ENCODE measurements at regions not wholly inside any gene's neighbourhood (a gene's known extent, or its start where the extent isn't known, plus 50 kb on each side); places are given as distances from the start of the nearest gene placed in this dataset.

DNA sequence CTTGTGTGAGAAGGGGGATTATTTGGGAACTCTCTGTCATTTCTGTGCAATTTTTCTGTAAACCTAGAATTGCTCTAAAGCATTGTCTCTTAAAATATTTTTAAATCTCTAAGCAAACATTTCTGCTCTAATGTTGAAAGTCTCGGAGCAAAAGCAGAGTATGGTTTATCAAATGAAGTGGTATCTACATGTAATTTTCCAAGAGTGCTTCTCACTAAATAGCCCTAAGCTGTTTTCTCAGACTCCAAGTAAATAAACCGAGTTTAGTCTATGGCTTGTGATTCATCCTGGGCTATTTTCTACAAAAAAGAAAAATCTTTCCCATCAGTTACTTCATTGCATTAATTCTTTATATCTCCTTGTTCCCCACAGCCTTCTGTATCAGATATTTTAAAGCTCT, 90.8 kb downstream of the METTL4 start:
- Histone ChIP-seq H3K79me2 (ENCODE audit: low read length) (no peaks in the 10 kb centered on the region), H3K9ac (ENCODE audit: low read length) (no peak overlapping the region), H3K4me1 (ENCODE audit: low read length) (no peaks in the 10 kb centered on the region), H2AFZ (ENCODE audit: low read depth, low read length) (no peak overlapping the region), H3K4me2 (ENCODE audit: low read length) (no peak overlapping the region), H4K20me1 (ENCODE audit: insufficient read depth, low read length) (no peaks in the 10 kb centered on the region), H3K27ac (ENCODE audit: low read length) (no peak overlapping the region), H3K4me3 (ENCODE audit: low read length) (no peak overlapping the region), H3K36me3 (replicated peaks; ENCODE audit: low read depth, low read length) (no peaks in the 10 kb centered on the region), H3K27me3 (ENCODE audit: low read depth, low read length) (peaks cover 6% of the 10 kb centered on the region), H3K9me3 (ENCODE audit: insufficient read depth, low read length) (no peaks in the 10 kb centered on the region)
- no peak for TF ChIP-seq EZH2phosphoT487 (IDR thresholded peaks at IDR 0.05; ENCODE audit: low read depth)
- TF ChIP-seq, protein P1, sequence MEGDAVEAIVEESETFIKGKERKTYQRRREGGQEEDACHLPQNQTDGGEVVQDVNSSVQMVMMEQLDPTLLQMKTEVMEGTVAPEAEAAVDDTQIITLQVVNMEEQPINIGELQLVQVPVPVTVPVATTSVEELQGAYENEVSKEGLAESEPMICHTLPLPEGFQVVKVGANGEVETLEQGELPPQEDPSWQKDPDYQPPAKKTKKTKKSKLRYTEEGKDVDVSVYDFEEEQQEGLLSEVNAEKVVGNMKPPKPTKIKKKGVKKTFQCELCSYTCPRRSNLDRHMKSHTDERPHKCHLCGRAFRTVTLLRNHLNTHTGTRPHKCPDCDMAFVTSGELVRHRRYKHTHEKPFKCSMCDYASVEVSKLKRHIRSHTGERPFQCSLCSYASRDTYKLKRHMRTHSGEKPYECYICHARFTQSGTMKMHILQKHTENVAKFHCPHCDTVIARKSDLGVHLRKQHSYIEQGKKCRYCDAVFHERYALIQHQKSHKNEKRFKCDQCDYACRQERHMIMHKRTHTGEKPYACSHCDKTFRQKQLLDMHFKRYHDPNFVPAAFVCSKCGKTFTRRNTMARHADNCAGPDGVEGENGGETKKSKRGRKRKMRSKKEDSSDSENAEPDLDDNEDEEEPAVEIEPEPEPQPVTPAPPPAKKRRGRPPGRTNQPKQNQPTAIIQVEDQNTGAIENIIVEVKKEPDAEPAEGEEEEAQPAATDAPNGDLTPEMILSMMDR (IDR thresholded peaks at IDR 0.05; ENCODE audit: low read depth, low read length), result no peak

DNA sequence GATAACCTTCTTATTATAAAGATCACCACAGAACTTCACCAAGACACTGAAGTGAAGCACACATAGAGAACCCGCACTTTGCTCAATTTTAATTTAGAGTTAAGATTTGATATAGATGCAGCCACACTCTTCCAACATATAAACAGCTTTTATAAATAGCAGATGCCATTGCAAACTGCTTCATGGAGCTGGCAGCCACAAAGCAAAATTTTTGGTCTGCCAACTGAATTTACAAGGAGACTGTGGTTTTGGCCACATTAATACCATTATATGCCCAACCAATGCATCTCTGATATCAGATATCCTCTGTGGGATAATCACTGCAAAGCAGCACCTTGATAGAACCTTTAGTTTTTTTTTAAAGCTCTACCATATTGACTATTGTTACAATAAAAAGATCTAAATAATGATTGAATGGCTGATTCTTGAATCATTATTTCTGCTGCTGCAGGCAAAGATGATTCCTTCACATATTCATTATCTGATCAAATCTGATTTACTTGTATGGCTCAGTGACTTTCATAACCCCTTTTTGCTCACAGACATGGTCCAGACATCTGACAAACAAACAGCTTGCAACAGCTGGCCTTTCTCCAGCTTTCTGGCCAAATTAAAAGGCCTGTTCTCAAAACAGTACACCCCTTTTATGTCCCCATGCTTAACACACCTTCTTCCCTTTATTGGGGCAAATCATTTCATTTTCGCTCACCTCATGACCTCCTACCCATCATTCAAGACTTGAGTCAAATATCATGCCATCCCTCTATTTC, 88.4 kb downstream of the METTL4 start:
- Histone ChIP-seq H3K4me1 (ENCODE audit: low read length) (no peaks in the 10 kb centered on the region), H3K4me3 (ENCODE audit: low read length) (no peak overlapping the region), H4K20me1 (ENCODE audit: insufficient read depth, low read length) (no peaks in the 10 kb centered on the region), H3K9me3 (ENCODE audit: insufficient read depth, low read length) (no peaks in the 10 kb centered on the region), H2AFZ (ENCODE audit: low read depth, low read length) (no peak overlapping the region), H3K36me3 (replicated peaks; ENCODE audit: low read depth, low read length) (no peaks in the 10 kb centered on the region), H3K27me3 (ENCODE audit: low read depth, low read length) (peaks cover 11% of the 10 kb centered on the region), H3K4me2 (ENCODE audit: low read length) (no peak overlapping the region), H3K9ac (ENCODE audit: low read length) (no peak overlapping the region), H3K79me2 (ENCODE audit: low read length) (no peaks in the 10 kb centered on the region), H3K27ac (ENCODE audit: low read length) (no peak overlapping the region)
- TF ChIP-seq EZH2phosphoT487 (IDR thresholded peaks at IDR 0.05; ENCODE audit: low read depth), result no peak
- TF ChIP-seq, protein P1 (IDR thresholded peaks at IDR 0.05; ENCODE audit: low read depth, low read length), result no peak

DNA sequence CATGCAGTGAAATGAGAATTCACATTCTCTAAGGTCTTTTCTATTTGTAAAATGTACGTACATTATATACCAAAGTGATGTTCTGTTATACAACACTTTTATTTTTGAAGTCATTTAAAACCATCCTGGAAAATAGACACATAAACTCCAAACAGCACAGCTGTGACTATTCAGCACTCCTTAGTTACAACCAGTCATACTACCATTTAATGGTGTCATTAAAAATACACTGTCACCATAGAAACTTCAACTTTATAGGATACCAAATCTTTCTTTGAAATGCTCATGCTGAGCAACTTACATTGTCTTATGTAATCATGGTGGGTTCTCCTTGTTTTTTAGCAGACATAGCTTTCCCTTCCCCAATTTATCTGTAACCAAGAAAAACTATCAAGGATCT, 85.3 kb downstream of the METTL4 start:
- no peak overlapping the region for H3K27ac ChIP-seq (ENCODE audit: low read length)
- peaks cover 13% of the 10 kb centered on the region; the same call in 1 of the 2 replicates for H3K27me3 ChIP-seq (ENCODE audit: low read depth, low read length)
- TF ChIP-seq, protein P1 (IDR thresholded peaks at IDR 0.05; ENCODE audit: low read depth, low read length), result no peak
- no peak for TF ChIP-seq EZH2phosphoT487 (IDR thresholded peaks at IDR 0.05; ENCODE audit: low read depth)
- H3K9me3 ChIP-seq (ENCODE audit: insufficient read depth, low read length), result no peaks in the 10 kb centered on the region
- H3K79me2 ChIP-seq (ENCODE audit: low read length), result no peaks in the 10 kb centered on the region
- no peak overlapping the region for H3K4me2 ChIP-seq (ENCODE audit: low read length)
- no peaks in the 10 kb centered on the region for H3K36me3 ChIP-seq (replicated peaks; ENCODE audit: low read depth, low read length)
- H3K4me3 ChIP-seq (ENCODE audit: low read length), result no peak overlapping the region
- no peaks in the 10 kb centered on the region for H3K4me1 ChIP-seq (ENCODE audit: low read length)
- no peak overlapping the region for H2AFZ ChIP-seq (ENCODE audit: low read depth, low read length)
- H4K20me1 ChIP-seq (ENCODE audit: insufficient read depth, low read length), result no peaks in the 10 kb centered on the region
- H3K9ac ChIP-seq (ENCODE audit: low read length), result no peak overlapping the region

DNA sequence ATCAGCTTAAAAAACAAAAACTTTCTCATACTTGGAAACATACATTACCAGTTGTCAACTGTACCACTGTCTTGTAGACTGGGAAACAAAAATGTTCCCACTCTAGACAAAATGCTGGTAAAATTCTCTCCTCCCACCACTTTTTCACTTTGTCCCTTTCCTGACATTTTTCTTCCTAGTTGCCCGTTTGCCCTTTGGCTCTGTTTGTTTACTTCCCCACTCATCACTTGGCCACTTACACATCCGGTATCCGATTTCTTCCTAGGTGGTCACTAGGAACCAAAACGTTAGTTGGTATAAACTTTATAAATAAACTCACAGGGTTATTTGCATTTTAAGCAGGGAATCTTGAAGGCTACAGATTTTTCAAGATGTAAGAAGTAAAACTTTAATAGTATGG, 84.9 kb downstream of the METTL4 start:
- no peaks in the 10 kb centered on the region for H3K36me3 ChIP-seq (replicated peaks; ENCODE audit: low read depth, low read length)
- no peaks in the 10 kb centered on the region for H4K20me1 ChIP-seq (ENCODE audit: insufficient read depth, low read length)
- H3K9ac ChIP-seq (ENCODE audit: low read length), result no peak overlapping the region
- no peak overlapping the region for H3K27ac ChIP-seq (ENCODE audit: low read length)
- H2AFZ ChIP-seq (ENCODE audit: low read depth, low read length), result no peak overlapping the region
- TF ChIP-seq, protein P1 (IDR thresholded peaks at IDR 0.05; ENCODE audit: low read depth, low read length), result no peak
- no peak for TF ChIP-seq EZH2phosphoT487 (IDR thresholded peaks at IDR 0.05; ENCODE audit: low read depth)
- H3K4me1 ChIP-seq (ENCODE audit: low read length), result no peaks in the 10 kb centered on the region
- H3K4me3 ChIP-seq (ENCODE audit: low read length), result no peak overlapping the region
- no peak overlapping the region for H3K4me2 ChIP-seq (ENCODE audit: low read length)
- no peaks in the 10 kb centered on the region for H3K9me3 ChIP-seq (ENCODE audit: insufficient read depth, low read length)
- H3K27me3 ChIP-seq (ENCODE audit: low read depth, low read length), result peaks cover 13% of the 10 kb centered on the region; the same call in 1 of the 2 replicates
- no peaks in the 10 kb centered on the region for H3K79me2 ChIP-seq (ENCODE audit: low read length)

Data from OCI-LY3 (cell line).